Loucy (cell line): ENCODE measurements at regions not wholly inside any gene's neighbourhood (a gene's known extent, or its start where the extent isn't known, plus 50 kb on each side); places are given as distances from the start of the nearest gene placed in this dataset.

ENCODE experiments used
- H2AFZ ChIP-seq: fragments of 200-600 bp; sonication (generic); 2 replicates; pipeline ENCODE4 v1.6.0; 2016; ENCODE audit warnings: antibody characterized with exemption, mild to moderate bottlenecking, low read length, moderate library complexity
- H3F3A ChIP-seq: fragments of 200-600 bp; 2 replicates; pipeline ENCODE4 v1.6.0; 2016; ENCODE audit warnings: antibody characterized with exemption, low read depth, mild to moderate bottlenecking
- H3K27me3 ChIP-seq: fragments of 200-600 bp; sonication (generic); 2 replicates; pipeline ENCODE4 v1.6.1; 2014; ENCODE audit warnings: low read length, mild to moderate bottlenecking; ENCODE audit not compliant: insufficient read depth, poor library complexity, severe bottlenecking
- H3K36me3 ChIP-seq: fragments of 200-600 bp; sonication (generic); 2 replicates; pipeline ENCODE4 v1.6.1; 2016; ENCODE audit warnings: low read length; ENCODE audit not compliant: insufficient read depth
- H3K4me1 ChIP-seq: fragments of 200-600 bp; sonication (generic); 2 replicates; pipeline ENCODE4 v1.5.1; 2014; ENCODE audit warnings: low read length, mild to moderate bottlenecking; ENCODE audit not compliant: insufficient read depth, poor library complexity, severe bottlenecking
- H3K4me2 ChIP-seq: fragments of 200-600 bp; sonication (generic); 2 replicates; pipeline ENCODE4 v1.6.0; 2014; ENCODE audit warnings: antibody characterized with exemption, low read length, low read depth, mild to moderate bottlenecking; ENCODE audit not compliant: poor library complexity, severe bottlenecking
- H3K4me3 ChIP-seq: fragments of 200-600 bp; sonication (generic); 2 replicates; pipeline ENCODE4 v1.5.1; 2014; ENCODE audit warnings: low read length, mild to moderate bottlenecking, mixed read lengths; ENCODE audit not compliant: poor library complexity, severe bottlenecking
- H3K79me2 ChIP-seq: fragments of 200-600 bp; sonication (generic); 2 replicates; pipeline ENCODE4 v1.6.1; 2014; ENCODE audit warnings: low read length; ENCODE audit not compliant: insufficient read depth
- H3K9ac ChIP-seq: fragments of 200-600 bp; sonication (generic); 2 replicates; pipeline ENCODE4 v1.6.0; 2014; ENCODE audit warnings: mild to moderate bottlenecking, low read depth, low read length, moderate library complexity; ENCODE audit not compliant: poor library complexity, severe bottlenecking
- H3K9me2 ChIP-seq: fragments of 200-600 bp; sonication (generic); replicated peaks from 2 replicates; pipeline ENCODE4 v1.6.1; 2016; ENCODE audit warnings: low read depth, low read length, mixed read lengths
- H3K9me3 ChIP-seq: fragments of 200-600 bp; sonication (generic); 2 replicates; pipeline ENCODE4 v1.6.1; 2014; ENCODE audit warnings: mild to moderate bottlenecking, antibody characterized with exemption, low read length, low read depth; ENCODE audit not compliant: insufficient read depth
- H4K20me1 ChIP-seq: fragments of 200-600 bp; sonication (generic); 2 replicates; pipeline ENCODE4 v1.6.0; 2014; ENCODE audit warnings: antibody characterized with exemption, low read length, mild to moderate bottlenecking; ENCODE audit not compliant: insufficient read depth, poor library complexity, severe bottlenecking
- CTCF ChIP-seq: fragments of 200-600 bp; sonication (generic); conservative IDR thresholded peaks from 2 replicates; pipeline ENCODE4 v1.5.1; 2014; ENCODE audit warnings: mild to moderate bottlenecking, antibody characterized with exemption, low read length
- EZH2phosphoT487 ChIP-seq: fragments of 200-600 bp; IDR thresholded peaks from 2 replicates; pipeline ENCODE4 v1.6.1; 2018; ENCODE audit warnings: antibody characterized with exemption, mild to moderate bottlenecking, moderate library complexity, borderline replicate concordance

DNA sequence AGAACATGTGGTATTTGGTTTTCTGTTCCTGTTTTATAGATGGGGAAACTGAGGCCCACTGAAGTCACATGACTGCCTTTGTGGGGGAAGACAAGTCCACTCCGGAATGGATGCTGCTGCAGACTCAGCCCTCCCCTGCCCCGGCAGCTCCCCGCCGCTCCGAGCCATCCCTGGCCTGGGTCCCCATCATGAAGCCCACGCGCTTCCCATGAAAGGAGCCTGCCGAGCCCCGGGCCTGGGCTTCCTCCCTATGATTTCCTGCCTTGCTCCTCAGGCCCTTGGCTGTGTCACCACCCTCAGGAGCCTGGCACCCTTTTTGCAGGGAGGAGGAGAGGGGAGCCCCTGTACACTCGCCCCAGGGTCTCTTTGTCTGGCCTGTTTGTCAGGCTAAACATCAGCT is 125.3 kb upstream of the FOXF1 start:
- no peaks in the 10 kb centered on the region for H3F3A ChIP-seq
- H3K79me2 ChIP-seq = no peaks in the 10 kb centered on the region
- no peaks in the 10 kb centered on the region for H3K9me2 ChIP-seq
- H3K4me2 ChIP-seq = no peak overlapping the region
- no peaks in the 10 kb centered on the region for H4K20me1 ChIP-seq
- no peak overlapping the region for H2AFZ ChIP-seq
- no peaks in the 10 kb centered on the region for H3K4me1 ChIP-seq
- no peaks in the 10 kb centered on the region for H3K9me3 ChIP-seq
- H3K27me3 ChIP-seq = no peaks in the 10 kb centered on the region
- H3K9ac ChIP-seq = no peak overlapping the region
- no peak overlapping the region for H3K4me3 ChIP-seq
- TF ChIP-seq EZH2phosphoT487 = no peak
- TF ChIP-seq CTCF = no peak
- H3K36me3 ChIP-seq = no peaks in the 10 kb centered on the region

DNA sequence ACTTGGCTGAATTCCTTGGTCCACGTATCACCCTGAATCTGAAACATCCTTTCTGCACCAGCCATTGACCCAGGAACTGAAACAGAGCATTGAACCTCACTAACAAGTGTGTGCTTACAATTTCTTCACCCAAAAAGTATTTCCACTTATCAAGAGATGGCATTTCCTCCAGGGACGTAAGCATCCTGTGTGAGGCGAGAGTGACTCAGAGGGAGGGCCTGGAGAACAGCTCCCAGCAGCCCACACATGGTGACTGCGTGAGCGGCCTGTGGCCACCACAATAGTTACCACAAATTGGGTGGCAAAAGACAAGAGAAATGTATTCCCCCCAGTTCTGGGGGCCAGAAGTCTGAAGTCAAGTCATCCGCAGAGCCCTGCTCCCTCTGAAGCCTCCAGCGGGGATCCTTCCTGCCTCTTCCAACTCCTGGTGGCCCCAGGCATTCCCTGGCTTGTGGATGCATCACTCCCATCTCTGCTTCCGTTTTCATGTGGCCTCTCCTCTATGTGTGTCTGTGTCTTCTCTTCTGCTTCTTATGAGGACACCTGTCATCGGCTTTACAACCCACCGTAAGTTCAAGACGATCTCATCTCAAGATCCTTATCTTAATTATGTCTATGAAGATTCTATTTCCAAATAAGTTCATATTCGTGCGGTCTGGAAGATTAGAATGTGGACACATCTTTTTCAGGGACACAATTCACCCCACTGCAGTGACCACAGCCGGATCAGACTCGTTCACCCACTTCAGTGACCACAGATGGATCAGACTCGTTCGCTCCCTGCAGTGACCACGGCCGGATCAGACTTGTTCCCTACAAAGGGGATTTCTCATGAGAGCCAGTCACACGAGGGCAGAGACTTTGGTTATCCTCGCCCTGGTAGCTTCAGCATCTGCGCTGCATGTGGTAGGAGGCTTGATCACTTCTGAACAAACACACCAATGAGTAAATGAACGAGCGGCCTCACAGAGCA is 122.6 kb upstream of the FOXF1 start:
- Histone ChIP-seq H3K4me1 (no peaks in the 10 kb centered on the region), H4K20me1 (no peaks in the 10 kb centered on the region), H2AFZ (no peak overlapping the region), H3K79me2 (no peaks in the 10 kb centered on the region), H3K27me3 (no peaks in the 10 kb centered on the region), H3F3A (no peaks in the 10 kb centered on the region), H3K4me2 (no peak overlapping the region), H3K36me3 (no peaks in the 10 kb centered on the region), H3K9me2 (no peaks in the 10 kb centered on the region), H3K9ac (no peak overlapping the region), H3K4me3 (no peak overlapping the region), H3K9me3 (no peaks in the 10 kb centered on the region)
- TF ChIP-seq EZH2phosphoT487 (no peak), CTCF (no peak)

DNA sequence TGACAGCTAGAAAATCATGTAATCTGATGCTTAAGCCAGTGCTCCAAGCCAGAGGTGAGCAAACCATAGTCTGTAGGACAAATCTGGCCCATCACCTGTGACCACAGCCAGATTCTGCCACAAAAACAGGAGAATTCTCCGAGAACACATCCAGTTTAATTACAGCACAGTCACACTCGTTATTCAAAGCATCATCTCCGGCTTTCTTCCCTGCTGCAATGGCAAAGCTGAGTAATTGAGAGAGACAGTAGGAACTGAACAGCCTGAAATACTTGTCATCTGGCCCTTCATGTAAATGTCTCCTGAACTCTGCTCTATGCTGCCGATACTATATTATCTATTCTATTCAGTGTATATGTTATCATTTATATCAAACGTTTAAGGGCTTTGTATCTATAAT is 121.4 kb upstream of the FOXF1 start:
- TF ChIP-seq CTCF (no peak), EZH2phosphoT487 (no peak)
- H3K9ac ChIP-seq = no peak overlapping the region
- H2AFZ ChIP-seq = no peak overlapping the region
- H4K20me1 ChIP-seq = no peaks in the 10 kb centered on the region
- no peak overlapping the region for H3K4me2 ChIP-seq
- no peaks in the 10 kb centered on the region for H3K4me1 ChIP-seq
- H3K79me2 ChIP-seq = no peaks in the 10 kb centered on the region
- no peaks in the 10 kb centered on the region for H3K27me3 ChIP-seq
- H3K4me3 ChIP-seq = no peak overlapping the region
- no peaks in the 10 kb centered on the region for H3F3A ChIP-seq
- H3K9me2 ChIP-seq = no peaks in the 10 kb centered on the region
- H3K9me3 ChIP-seq = no peaks in the 10 kb centered on the region
- no peaks in the 10 kb centered on the region for H3K36me3 ChIP-seq
